ENCODE measurements at regions not wholly inside any gene's neighbourhood (a gene's known extent, or its start where the extent isn't known, plus 50 kb on each side); places are given as distances from the start of the nearest gene placed in this dataset.

DNA sequence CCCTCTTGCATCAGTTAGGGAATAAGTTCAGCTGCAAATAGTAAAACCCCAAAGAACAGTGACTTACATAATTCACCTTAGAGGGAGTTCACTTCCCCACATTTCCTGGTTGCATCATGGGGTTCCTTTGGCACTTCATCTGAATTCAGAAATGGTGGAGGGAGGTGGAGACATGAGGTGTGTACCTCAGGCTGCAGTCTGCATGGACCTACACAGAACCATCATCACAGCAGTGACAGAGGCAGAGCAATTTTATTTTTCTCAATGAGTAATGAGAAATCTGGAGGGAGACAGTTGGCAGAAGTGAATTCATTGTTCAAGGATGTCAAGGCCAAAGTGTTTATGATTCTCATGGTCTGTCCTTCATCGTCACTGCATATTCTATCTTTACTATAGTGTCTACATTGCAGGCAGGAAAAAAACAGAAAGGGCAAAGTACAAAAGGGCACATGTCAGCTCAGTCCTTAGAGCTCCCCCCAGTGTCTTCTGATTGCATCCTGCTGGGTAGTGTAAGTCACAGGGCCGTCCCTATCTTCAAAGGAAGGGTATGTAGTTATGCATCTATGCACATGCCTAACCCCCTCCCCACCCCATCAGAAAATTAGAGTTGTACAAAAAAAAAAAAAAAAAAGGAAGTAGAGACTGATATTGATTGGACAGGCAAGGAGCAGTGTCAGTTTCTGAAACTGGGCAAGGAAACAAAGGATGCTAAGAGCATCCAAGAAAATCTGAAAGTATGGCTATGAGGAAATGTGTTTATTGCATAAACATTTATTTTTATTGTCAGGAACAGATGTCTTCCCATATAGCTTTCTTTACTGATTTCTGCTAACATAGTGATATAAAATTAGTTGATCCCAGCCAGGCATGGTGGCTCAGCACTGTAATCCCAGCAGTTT is 132.7 kb upstream of the APC start:
- H3K27ac ChIP-seq, result no peak overlapping the region
- TF ChIP-seq ZFX (IDR thresholded peaks at IDR 0.05; ENCODE audit: borderline replicate concordance), result no peak
- TF ChIP-seq, protein P1, sequence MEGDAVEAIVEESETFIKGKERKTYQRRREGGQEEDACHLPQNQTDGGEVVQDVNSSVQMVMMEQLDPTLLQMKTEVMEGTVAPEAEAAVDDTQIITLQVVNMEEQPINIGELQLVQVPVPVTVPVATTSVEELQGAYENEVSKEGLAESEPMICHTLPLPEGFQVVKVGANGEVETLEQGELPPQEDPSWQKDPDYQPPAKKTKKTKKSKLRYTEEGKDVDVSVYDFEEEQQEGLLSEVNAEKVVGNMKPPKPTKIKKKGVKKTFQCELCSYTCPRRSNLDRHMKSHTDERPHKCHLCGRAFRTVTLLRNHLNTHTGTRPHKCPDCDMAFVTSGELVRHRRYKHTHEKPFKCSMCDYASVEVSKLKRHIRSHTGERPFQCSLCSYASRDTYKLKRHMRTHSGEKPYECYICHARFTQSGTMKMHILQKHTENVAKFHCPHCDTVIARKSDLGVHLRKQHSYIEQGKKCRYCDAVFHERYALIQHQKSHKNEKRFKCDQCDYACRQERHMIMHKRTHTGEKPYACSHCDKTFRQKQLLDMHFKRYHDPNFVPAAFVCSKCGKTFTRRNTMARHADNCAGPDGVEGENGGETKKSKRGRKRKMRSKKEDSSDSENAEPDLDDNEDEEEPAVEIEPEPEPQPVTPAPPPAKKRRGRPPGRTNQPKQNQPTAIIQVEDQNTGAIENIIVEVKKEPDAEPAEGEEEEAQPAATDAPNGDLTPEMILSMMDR (IDR thresholded peaks at IDR 0.05), result peak; percentile 76

DNA sequence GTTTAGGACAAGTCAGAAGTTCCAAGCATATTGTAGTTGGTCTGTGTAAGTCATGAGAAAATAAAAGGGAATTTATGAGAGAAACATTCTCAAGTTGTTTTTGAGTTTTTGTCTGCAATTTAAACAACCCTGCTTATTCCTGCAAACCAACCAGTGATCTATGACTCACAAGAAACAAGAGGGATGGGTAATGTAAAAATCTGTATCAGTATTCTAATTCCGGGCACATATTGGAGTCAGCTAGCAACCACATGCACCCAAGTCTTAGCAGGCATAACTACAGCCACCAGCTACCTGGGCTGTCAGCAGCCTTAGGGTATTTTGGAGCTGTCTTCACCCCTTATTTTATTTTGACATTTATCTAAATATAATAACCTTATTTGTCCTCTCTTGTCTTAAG is 128.7 kb upstream of the APC start:
- TF ChIP-seq ZFX (IDR thresholded peaks at IDR 0.05; ENCODE audit: borderline replicate concordance), result no peak
- TF ChIP-seq, protein P1 (IDR thresholded peaks at IDR 0.05), result no peak
- H3K27ac ChIP-seq, result no peak overlapping the region

DNA sequence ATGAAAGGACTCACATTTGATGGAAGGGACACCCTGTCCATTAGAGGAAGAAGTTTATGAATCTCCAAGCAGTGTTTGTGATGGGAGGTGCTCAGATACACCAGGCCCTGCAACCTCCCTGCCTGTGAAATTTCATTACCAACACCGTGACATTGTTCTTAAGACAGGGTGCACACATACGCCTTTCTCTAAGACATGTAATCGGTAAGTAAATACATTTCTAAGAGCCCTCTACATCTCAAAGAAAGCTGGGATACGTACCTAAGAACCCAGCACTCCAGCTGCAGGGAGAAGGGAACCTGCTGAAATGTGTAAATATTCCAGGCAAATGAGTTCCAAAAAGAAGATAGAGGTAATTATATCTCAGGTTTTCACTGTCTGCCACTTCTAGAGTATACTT is 125.0 kb upstream of the APC start:
- no peak overlapping the region for H3K27ac ChIP-seq
- TF ChIP-seq, protein P1 (IDR thresholded peaks at IDR 0.05), result no peak
- TF ChIP-seq ZFX (IDR thresholded peaks at IDR 0.05; ENCODE audit: borderline replicate concordance), result no peak

DNA sequence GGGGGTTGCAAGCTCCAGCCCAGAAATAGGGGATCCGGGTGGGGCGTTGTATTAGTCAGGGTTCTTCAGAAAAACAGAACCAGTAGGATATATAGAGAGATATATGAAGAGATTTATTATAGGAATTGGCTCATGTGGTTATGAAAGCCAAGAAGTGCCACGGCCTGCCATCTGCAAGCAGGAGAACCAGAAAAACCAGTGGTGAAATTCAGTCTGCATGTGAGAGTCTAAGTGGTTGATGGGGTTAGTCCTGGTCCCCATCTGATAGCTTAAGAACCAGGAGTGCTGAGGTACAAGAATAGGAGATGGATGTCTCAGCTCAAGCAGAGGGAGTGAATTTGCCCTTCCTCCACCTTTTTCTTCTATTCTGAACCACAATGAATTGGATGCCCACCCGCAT is 123.4 kb upstream of the APC start:
- H3K27ac ChIP-seq, result no peak overlapping the region
- TF ChIP-seq, protein P1 (IDR thresholded peaks at IDR 0.05), result no peak
- no peak for TF ChIP-seq ZFX (IDR thresholded peaks at IDR 0.05; ENCODE audit: borderline replicate concordance)

DNA sequence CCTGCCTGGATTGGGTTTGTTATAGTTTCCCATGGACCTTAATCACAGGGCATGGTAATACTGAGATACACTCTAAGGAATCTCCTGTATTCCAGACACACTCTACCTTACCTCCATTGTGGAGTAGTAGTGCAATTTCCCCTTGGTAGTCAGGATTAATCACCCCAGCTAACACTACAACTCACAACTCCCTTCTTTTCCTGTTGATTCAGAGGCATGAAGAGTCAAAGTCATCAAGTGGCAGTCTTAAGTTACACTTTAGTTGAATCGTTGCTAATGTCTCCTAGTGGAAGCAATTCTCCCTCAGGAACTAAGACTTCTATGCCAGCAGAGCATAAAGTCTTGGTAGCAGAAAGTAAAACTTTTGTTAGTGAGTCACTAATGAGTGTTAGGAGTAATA is 122.7 kb upstream of the APC start:
- no peak overlapping the region for H3K27ac ChIP-seq

DNA sequence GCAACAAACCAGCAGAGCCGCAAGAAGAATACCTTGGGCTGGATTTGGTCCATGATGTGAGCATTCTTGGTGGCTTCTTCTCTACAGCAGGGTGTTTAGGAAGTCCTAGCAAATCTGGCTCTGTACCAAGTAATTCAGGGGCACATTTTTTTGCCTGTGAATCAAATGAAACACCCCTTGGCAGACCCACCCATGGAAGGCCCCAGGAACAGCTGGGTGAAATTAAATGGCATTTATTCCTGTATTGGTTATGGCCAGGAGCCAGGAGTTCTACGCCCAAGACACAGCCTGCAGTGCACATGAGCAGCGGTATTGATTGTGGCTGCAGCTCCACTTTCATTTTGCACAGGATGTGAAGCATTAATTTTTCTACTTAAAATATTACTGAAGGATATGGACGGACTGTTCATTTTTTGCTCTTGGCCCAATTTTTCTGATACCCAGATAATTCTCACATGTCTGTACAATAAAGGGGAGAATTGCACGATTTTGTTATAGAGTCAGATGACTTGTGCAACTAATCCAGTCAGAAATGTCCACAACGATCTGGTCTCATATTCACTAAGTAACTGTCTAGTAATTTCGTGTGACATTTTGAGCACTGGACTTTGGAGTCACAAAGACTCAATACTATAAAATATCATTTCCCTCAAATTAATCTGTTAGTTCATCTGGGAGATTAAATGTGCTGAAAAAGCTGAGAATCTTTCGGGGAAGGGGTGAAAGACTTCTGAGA is 120.7 kb upstream of the APC start:
- no peak for TF ChIP-seq ZFX (IDR thresholded peaks at IDR 0.05; ENCODE audit: borderline replicate concordance)
- TF ChIP-seq, protein P1 (IDR thresholded peaks at IDR 0.05), result no peak
- no peak overlapping the region for H3K27ac ChIP-seq

More for the DNA sequence above, 122.7 kb upstream of the APC start:
- TF ChIP-seq ZFX (IDR thresholded peaks at IDR 0.05; ENCODE audit: borderline replicate concordance), result no peak

DNA sequence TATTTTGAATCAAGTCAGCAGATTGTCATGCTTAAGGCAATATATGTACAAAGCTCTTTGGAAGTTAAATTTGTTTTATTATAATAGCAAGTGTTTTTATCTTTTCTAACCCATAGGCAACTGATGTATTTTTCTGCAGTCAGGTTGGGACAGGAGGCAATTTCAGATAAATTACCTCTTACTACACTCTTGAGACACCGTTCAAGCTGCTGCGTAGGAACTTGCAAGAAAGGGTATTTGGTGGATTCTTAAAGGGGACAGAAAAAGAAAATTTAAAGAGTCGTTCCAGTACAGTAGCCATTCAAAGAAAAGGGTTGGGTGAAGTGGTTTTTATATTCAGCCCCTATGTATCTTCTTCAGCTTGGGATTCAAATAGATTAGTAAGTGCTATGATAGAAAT is 112.4 kb upstream of the APC start:
- no peak for TF ChIP-seq ZFX (IDR thresholded peaks at IDR 0.05; ENCODE audit: borderline replicate concordance)
- TF ChIP-seq, protein P1 (IDR thresholded peaks at IDR 0.05), result no peak
- H3K27ac ChIP-seq, result no peak overlapping the region
